GM23338 (cell line): ENCODE measurements at regions not wholly inside any gene's neighbourhood (a gene's known extent, or its start where the extent isn't known, plus 50 kb on each side); places are given as distances from the start of the nearest gene placed in this dataset.

Experiments used
- ATAC-seq: fragments of 200-7000 bp; cut with Tn5 transposase; 3 replicates; pipeline ENCODE4 v1.9.1; 2020
- DNase-seq: peaks from one replicate; pipeline ENCODE4 v3.0.0-alpha.2; 2015; ENCODE audit warnings: low spot score
- H2AFZ ChIP-seq: fragments of 200-600 bp; sonication (generic); 2 replicates; pipeline ENCODE4 v1.8.0; 2016; ENCODE audit warnings: antibody characterized with exemption, mild to moderate bottlenecking, moderate library complexity
- H3F3A ChIP-seq: fragments of 200-600 bp; sonication (generic); replicated peaks from 2 replicates; pipeline ENCODE4 v1.8.0; 2017; ENCODE audit warnings: antibody characterized with exemption, mixed run types, low read depth
- H3K27ac ChIP-seq: fragments of 200-600 bp; sonication (generic); 2 replicates; pipeline ENCODE4 v1.6.1; 2016; ENCODE audit warnings: low read depth
- H3K27me3 ChIP-seq: fragments of 200-600 bp; sonication (generic); 2 replicates; pipeline ENCODE4 v1.8.0; 2016; ENCODE audit warnings: mild to moderate bottlenecking, mixed run types, moderate library complexity; ENCODE audit not compliant: insufficient read depth
- H3K36me3 ChIP-seq: fragments of 200-600 bp; sonication (generic); 2 replicates; pipeline ENCODE4 v1.8.0; 2016; ENCODE audit warnings: mild to moderate bottlenecking; ENCODE audit not compliant: insufficient read depth
- H3K4me1 ChIP-seq: fragments of 200-600 bp; sonication (generic); 2 replicates; pipeline ENCODE4 v1.8.0; 2016; ENCODE audit warnings: mild to moderate bottlenecking, moderate library complexity; ENCODE audit not compliant: insufficient read depth
- H3K4me2 ChIP-seq: fragments of 200-600 bp; sonication (generic); 2 replicates; pipeline ENCODE4 v1.7.1; 2017; ENCODE audit warnings: mixed run types
- H3K4me3 ChIP-seq: fragments of 200-600 bp; sonication (generic); 2 replicates; pipeline ENCODE4 v1.6.1; 2016; ENCODE audit warnings: mixed run types
- H3K79me2 ChIP-seq: fragments of 200-600 bp; sonication (generic); replicated peaks from 2 replicates; pipeline ENCODE4 v1.8.0; 2017; ENCODE audit warnings: mild to moderate bottlenecking; ENCODE audit not compliant: insufficient read depth
- H3K9me2 ChIP-seq: fragments of 200-600 bp; sonication (generic); 2 replicates; pipeline ENCODE4 v1.8.0; 2017; ENCODE audit not compliant: insufficient read depth
- H4K20me1 ChIP-seq: fragments of 200-600 bp; sonication (generic); replicated peaks from 2 replicates; pipeline ENCODE4 v1.8.0; 2017; ENCODE audit warnings: mild to moderate bottlenecking; ENCODE audit not compliant: insufficient read depth
- H3K27ac Mint-ChIP-seq: 2 replicates; pipeline ENCODE4 v1.8.0; 2020; ENCODE audit warnings: inconsistent platforms, mild to moderate bottlenecking, moderate library complexity, mixed read lengths
- H3K27me3 Mint-ChIP-seq: 3 replicates; pipeline ENCODE4 v1.8.0; 2022; ENCODE audit warnings: low read depth, mild to moderate bottlenecking, moderate library complexity, mixed read lengths, inconsistent platforms; ENCODE audit not compliant: insufficient read depth, poor library complexity
- H3K36me3 Mint-ChIP-seq: 3 replicates; pipeline ENCODE4 v1.8.0; 2021; ENCODE audit warnings: low read depth, mild to moderate bottlenecking, inconsistent platforms, moderate library complexity, mixed read lengths
- H3K4me1 Mint-ChIP-seq: 3 replicates; pipeline ENCODE4 v1.8.0; 2020; ENCODE audit warnings: mild to moderate bottlenecking, inconsistent platforms, mixed read lengths
- H3K4me3 Mint-ChIP-seq: 3 replicates; pipeline ENCODE4 v1.8.0; 2021; ENCODE audit warnings: moderate library complexity, mild to moderate bottlenecking, inconsistent platforms, mixed read lengths
- H3K9me3 Mint-ChIP-seq: 3 replicates; pipeline ENCODE4 v1.8.0; 2020; ENCODE audit warnings: moderate library complexity, mild to moderate bottlenecking, inconsistent platforms, mixed read lengths
- CREB1 ChIP-seq: fragments of 250-450 bp; sonication (Bioruptor Pico); IDR thresholded peaks from 2 replicates; pipeline ENCODE4 v1.5.0; 2020; ENCODE audit warnings: low read depth, mild to moderate bottlenecking, moderate library complexity
- EZH2 ChIP-seq: fragments of 200-600 bp; sonication (generic); IDR thresholded peaks from one replicate; pipeline ENCODE4 v1.8.0; 2017; ENCODE audit warnings: antibody characterized with exemption, mild to moderate bottlenecking, low read depth; ENCODE audit not compliant: unreplicated experiment
- EZH2phosphoT487 ChIP-seq: fragments of 200-600 bp; sonication (generic); IDR thresholded peaks from one replicate; pipeline ENCODE4 v1.8.1; 2018; ENCODE audit warnings: antibody characterized with exemption; ENCODE audit not compliant: unreplicated experiment
- JUNB ChIP-seq: IDR thresholded peaks from one replicate; pipeline ENCODE4 v1.6.1; 2016; ENCODE audit warnings: antibody characterized with exemption; ENCODE audit not compliant: unreplicated experiment
- NANOG ChIP-seq: IDR thresholded peaks from 2 replicates; pipeline ENCODE4 v1.6.1; 2016; ENCODE audit warnings: antibody characterized with exemption, borderline replicate concordance
- POLR2AphosphoS5 ChIP-seq: IDR thresholded peaks from 2 replicates; pipeline ENCODE4 v1.6.1; 2016; ENCODE audit warnings: antibody characterized with exemption, low read depth
- STAT1 ChIP-seq: IDR thresholded peaks from one replicate; pipeline ENCODE4 v1.6.1; 2016; ENCODE audit warnings: antibody characterized with exemption; ENCODE audit not compliant: unreplicated experiment
- ZNF114 ChIP-seq: fragments of 250-450 bp; sonication (Bioruptor Pico); IDR thresholded peaks from 2 replicates; pipeline ENCODE4 v1.5.0; 2020; ENCODE audit warnings: mild to moderate bottlenecking, moderate library complexity
- ZNF331 ChIP-seq: fragments of 250-450 bp; sonication (Bioruptor Pico); IDR thresholded peaks from 2 replicates; pipeline ENCODE4 v1.5.0; 2020; ENCODE audit warnings: low read depth, mild to moderate bottlenecking, moderate library complexity
- TF ChIP-seq, protein P1 (sequence below): IDR thresholded peaks from 2 replicates; pipeline ENCODE4 v1.6.1; 2016; ENCODE audit warnings: antibody characterized with exemption
- TF ChIP-seq, protein P2 (sequence below): fragments of 250-450 bp; sonication (Bioruptor Pico); IDR thresholded peaks from 2 replicates; pipeline ENCODE4 v1.5.0; 2020; ENCODE audit warnings: mild to moderate bottlenecking, moderate library complexity
- TF ChIP-seq, protein P3 (sequence below): IDR thresholded peaks from one replicate; pipeline ENCODE4 v1.6.1; 2018; ENCODE audit warnings: antibody characterized with exemption; ENCODE audit not compliant: unreplicated experiment
- TF ChIP-seq, protein P4 (sequence below), 2 experiments: fragments of 200-600 bp in 1 of 2; sonication (generic) in 1 of 2; conservative IDR thresholded peaks; 2 replicates each; pipeline versions ENCODE4 v1.5.1 to v1.6.1; 2016 to 2017; ENCODE audit warnings: antibody characterized with exemption in 2 of 2, low read depth in 2 of 2, mild to moderate bottlenecking in 2 of 2, moderate library complexity in 1 of 2

DNA sequence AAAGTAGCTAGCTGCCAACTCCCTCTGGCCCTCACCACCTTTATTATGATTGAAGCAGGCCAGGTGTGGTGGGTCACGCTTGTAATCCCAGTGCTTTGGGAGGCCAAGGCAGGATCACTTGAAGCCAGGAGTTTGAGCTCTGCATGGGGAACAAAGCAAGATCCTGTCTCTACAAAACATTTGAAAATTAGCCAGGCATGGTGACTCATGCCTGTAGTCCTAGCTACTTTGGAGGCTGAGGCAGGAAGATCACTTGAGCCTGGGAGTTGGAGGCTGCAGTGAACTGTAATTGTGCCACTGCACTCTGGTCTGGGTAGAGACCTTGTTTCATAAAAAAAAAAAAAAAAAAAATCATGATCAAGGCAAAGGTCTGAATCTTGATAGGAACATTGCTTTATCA lies 467.0 kb upstream of the DIPK2B start:
- Histone ChIP-seq H3K9me2 (no peaks in the 10 kb centered on the region), H3K27me3 (no peaks in the 10 kb centered on the region), H3K36me3 (no peaks in the 10 kb centered on the region), H3K4me1 (no peaks in the 10 kb centered on the region), H3F3A (no peaks in the 10 kb centered on the region), H2AFZ (no peak overlapping the region), H3K4me3 (no peak overlapping the region), H3K27ac (no peak overlapping the region), H4K20me1 (no peaks in the 10 kb centered on the region), H3K79me2 (no peaks in the 10 kb centered on the region), H3K4me2 (no peak overlapping the region)
- Mint-ChIP-seq H3K27me3 (no peaks in the 10 kb centered on the region), H3K9me3 (peaks cover 4% of the 10 kb centered on the region; the same call in 1 of the 3 replicates), H3K36me3 (no peaks in the 10 kb centered on the region; the same call in 2 of the 3 replicates), H3K27ac (no peak overlapping the region), H3K4me3 (no peak overlapping the region), H3K4me1 (no peaks in the 10 kb centered on the region)
- ATAC-seq (no peak), DNase-seq (no peak)
- TF ChIP-seq JUNB (no peak), EZH2 (no peak), EZH2phosphoT487 (no peak), POLR2AphosphoS5 (no peak), STAT1 (no peak), NANOG (no peak), CREB1 (CRISPR knock-in tag) (no peak), ZNF331 (CRISPR knock-in tag) (no peak), ZNF114 (CRISPR knock-in tag) (no peak)
- TF ChIP-seq, protein P1, sequence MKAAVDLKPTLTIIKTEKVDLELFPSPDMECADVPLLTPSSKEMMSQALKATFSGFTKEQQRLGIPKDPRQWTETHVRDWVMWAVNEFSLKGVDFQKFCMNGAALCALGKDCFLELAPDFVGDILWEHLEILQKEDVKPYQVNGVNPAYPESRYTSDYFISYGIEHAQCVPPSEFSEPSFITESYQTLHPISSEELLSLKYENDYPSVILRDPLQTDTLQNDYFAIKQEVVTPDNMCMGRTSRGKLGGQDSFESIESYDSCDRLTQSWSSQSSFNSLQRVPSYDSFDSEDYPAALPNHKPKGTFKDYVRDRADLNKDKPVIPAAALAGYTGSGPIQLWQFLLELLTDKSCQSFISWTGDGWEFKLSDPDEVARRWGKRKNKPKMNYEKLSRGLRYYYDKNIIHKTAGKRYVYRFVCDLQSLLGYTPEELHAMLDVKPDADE, result no peak
- TF ChIP-seq, protein P2, sequence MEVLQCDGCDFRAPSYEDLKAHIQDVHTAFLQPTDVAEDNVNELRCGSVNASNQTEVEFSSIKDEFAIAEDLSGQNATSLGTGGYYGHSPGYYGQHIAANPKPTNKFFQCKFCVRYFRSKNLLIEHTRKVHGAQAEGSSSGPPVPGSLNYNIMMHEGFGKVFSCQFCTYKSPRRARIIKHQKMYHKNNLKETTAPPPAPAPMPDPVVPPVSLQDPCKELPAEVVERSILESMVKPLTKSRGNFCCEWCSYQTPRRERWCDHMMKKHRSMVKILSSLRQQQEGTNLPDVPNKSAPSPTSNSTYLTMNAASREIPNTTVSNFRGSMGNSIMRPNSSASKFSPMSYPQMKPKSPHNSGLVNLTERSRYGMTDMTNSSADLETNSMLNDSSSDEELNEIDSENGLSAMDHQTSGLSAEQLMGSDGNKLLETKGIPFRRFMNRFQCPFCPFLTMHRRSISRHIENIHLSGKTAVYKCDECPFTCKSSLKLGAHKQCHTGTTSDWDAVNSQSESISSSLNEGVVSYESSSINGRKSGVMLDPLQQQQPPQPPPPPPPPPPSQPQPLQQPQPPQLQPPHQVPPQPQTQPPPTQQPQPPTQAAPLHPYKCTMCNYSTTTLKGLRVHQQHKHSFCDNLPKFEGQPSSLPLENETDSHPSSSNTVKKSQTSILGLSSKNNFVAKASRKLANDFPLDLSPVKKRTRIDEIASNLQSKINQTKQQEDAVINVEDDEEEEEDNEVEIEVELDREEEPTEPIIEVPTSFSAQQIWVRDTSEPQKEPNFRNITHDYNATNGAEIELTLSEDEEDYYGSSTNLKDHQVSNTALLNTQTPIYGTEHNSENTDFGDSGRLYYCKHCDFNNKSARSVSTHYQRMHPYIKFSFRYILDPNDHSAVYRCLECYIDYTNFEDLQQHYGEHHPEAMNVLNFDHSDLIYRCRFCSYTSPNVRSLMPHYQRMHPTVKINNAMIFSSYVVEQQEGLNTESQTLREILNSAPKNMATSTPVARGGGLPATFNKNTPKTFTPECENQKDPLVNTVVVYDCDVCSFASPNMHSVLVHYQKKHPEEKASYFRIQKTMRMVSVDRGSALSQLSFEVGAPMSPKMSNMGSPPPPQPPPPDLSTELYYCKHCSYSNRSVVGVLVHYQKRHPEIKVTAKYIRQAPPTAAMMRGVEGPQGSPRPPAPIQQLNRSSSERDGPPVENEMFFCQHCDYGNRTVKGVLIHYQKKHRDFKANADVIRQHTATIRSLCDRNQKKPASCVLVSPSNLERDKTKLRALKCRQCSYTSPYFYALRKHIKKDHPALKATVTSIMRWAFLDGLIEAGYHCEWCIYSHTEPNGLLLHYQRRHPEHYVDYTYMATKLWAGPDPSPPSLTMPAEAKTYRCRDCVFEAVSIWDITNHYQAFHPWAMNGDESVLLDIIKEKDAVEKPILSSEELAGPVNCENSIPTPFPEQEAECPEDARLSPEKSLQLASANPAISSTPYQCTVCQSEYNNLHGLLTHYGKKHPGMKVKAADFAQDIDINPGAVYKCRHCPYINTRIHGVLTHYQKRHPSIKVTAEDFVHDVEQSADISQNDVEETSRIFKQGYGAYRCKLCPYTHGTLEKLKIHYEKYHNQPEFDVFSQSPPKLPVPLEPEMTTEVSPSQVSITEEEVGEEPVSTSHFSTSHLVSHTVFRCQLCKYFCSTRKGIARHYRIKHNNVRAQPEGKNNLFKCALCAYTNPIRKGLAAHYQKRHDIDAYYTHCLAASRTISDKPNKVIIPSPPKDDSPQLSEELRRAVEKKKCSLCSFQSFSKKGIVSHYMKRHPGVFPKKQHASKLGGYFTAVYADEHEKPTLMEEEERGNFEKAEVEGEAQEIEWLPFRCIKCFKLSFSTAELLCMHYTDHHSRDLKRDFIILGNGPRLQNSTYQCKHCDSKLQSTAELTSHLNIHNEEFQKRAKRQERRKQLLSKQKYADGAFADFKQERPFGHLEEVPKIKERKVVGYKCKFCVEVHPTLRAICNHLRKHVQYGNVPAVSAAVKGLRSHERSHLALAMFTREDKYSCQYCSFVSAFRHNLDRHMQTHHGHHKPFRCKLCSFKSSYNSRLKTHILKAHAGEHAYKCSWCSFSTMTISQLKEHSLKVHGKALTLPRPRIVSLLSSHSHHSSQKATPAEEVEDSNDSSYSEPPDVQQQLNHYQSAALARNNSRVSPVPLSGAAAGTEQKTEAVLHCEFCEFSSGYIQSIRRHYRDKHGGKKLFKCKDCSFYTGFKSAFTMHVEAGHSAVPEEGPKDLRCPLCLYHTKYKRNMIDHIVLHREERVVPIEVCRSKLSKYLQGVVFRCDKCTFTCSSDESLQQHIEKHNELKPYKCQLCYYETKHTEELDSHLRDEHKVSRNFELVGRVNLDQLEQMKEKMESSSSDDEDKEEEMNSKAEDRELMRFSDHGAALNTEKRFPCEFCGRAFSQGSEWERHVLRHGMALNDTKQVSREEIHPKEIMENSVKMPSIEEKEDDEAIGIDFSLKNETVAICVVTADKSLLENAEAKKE, result no peak
- TF ChIP-seq, protein P3, sequence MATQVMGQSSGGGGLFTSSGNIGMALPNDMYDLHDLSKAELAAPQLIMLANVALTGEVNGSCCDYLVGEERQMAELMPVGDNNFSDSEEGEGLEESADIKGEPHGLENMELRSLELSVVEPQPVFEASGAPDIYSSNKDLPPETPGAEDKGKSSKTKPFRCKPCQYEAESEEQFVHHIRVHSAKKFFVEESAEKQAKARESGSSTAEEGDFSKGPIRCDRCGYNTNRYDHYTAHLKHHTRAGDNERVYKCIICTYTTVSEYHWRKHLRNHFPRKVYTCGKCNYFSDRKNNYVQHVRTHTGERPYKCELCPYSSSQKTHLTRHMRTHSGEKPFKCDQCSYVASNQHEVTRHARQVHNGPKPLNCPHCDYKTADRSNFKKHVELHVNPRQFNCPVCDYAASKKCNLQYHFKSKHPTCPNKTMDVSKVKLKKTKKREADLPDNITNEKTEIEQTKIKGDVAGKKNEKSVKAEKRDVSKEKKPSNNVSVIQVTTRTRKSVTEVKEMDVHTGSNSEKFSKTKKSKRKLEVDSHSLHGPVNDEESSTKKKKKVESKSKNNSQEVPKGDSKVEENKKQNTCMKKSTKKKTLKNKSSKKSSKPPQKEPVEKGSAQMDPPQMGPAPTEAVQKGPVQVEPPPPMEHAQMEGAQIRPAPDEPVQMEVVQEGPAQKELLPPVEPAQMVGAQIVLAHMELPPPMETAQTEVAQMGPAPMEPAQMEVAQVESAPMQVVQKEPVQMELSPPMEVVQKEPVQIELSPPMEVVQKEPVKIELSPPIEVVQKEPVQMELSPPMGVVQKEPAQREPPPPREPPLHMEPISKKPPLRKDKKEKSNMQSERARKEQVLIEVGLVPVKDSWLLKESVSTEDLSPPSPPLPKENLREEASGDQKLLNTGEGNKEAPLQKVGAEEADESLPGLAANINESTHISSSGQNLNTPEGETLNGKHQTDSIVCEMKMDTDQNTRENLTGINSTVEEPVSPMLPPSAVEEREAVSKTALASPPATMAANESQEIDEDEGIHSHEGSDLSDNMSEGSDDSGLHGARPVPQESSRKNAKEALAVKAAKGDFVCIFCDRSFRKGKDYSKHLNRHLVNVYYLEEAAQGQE, result no peak
- TF ChIP-seq, protein P4, sequence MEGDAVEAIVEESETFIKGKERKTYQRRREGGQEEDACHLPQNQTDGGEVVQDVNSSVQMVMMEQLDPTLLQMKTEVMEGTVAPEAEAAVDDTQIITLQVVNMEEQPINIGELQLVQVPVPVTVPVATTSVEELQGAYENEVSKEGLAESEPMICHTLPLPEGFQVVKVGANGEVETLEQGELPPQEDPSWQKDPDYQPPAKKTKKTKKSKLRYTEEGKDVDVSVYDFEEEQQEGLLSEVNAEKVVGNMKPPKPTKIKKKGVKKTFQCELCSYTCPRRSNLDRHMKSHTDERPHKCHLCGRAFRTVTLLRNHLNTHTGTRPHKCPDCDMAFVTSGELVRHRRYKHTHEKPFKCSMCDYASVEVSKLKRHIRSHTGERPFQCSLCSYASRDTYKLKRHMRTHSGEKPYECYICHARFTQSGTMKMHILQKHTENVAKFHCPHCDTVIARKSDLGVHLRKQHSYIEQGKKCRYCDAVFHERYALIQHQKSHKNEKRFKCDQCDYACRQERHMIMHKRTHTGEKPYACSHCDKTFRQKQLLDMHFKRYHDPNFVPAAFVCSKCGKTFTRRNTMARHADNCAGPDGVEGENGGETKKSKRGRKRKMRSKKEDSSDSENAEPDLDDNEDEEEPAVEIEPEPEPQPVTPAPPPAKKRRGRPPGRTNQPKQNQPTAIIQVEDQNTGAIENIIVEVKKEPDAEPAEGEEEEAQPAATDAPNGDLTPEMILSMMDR (conservative IDR thresholded peaks at IDR 0.05; ENCODE audit: low read depth in 2 of 2), result no peak
